IMR-90 (cell line): ENCODE measurements at regions not wholly inside any gene's neighbourhood (a gene's known extent, or its start where the extent isn't known, plus 50 kb on each side); places are given as distances from the start of the nearest gene placed in this dataset.

Experiments
- ATAC-seq: fragments of 200-7000 bp; cut with Tn5 transposase; 2 replicates; pipeline ENCODE4 v1.9.1; 2020; ENCODE audit warnings: low read depth, mild to moderate bottlenecking, moderate library complexity
- BruUV-seq: library from RNA; stranded (reverse); fragments of 400-500 nt; replicated peaks from 2 replicates; lab custom pipeline; 2021; lab: Mats Ljungman, UMichigan
- CTCF ChIA-PET: fragments of 300-600 bp; formaldehyde crosslinking; extraction: SDS; loops from one replicate; lab custom pipeline; 2021; ENCODE audit warnings: antibody characterized with exemption; lab: Yijun Ruan, JAX
- POLR2A ChIA-PET: fragments of 300-600 bp; sonication (Branson Sonifier 250); formaldehyde crosslinking; loops from one replicate; lab custom pipeline; 2022; ENCODE audit warnings: antibody characterized with exemption; ENCODE audit not compliant: unreplicated experiment; lab: Charles Lee
- DNase-seq: peaks from one replicate; pipeline ENCODE4 v3.0.0; 2013
- H2AFZ ChIP-seq: replicated peaks from 2 replicates; pipeline ENCODE3; 2013; ENCODE audit warnings: low read length, mild to moderate bottlenecking; ENCODE audit not compliant: poor library complexity
- H2AK5ac ChIP-seq: 2 replicates; pipeline ENCODE4 v1.6.1; 2013; ENCODE audit warnings: low read depth, low read length, inconsistent platforms
- H2AK9ac ChIP-seq: replicated peaks from 2 replicates; pipeline ENCODE3; 2013; ENCODE audit warnings: mild to moderate bottlenecking, low read depth, low read length, moderate library complexity; ENCODE audit not compliant: poor library complexity
- H2BK120ac ChIP-seq: 2 replicates; pipeline ENCODE4 v1.6.1; 2013; ENCODE audit warnings: low read depth, low read length, inconsistent platforms
- H2BK15ac ChIP-seq: 3 replicates; pipeline ENCODE4 v1.6.1; 2013; ENCODE audit warnings: low read depth, low read length, inconsistent platforms
- H2BK20ac ChIP-seq: 2 replicates; pipeline ENCODE4 v1.6.1; 2013; ENCODE audit warnings: low read depth, mild to moderate bottlenecking, inconsistent platforms, low read length, moderate library complexity
- H2BK5ac ChIP-seq: 2 replicates; pipeline ENCODE4 v1.6.1; 2013; ENCODE audit warnings: mild to moderate bottlenecking, low read depth, low read length, inconsistent platforms; ENCODE audit not compliant: poor library complexity, severe bottlenecking
- H3K14ac ChIP-seq: replicated peaks from 2 replicates; pipeline ENCODE4 v1.6.1; 2013; ENCODE audit warnings: low read depth, low read length, inconsistent platforms
- H3K18ac ChIP-seq: 2 replicates; pipeline ENCODE4 v1.6.1; 2013; ENCODE audit warnings: low read depth, low read length, control low read depth
- H3K23ac ChIP-seq: 2 replicates; pipeline ENCODE4 v1.6.1; 2013; ENCODE audit warnings: low read depth, low read length, inconsistent platforms
- H3K27ac ChIP-seq: 2 replicates; pipeline ENCODE4 v1.5.1; 2013; ENCODE audit warnings: mild to moderate bottlenecking, control low read depth, low read length; ENCODE audit not compliant: insufficient read depth
- H3K27me3 ChIP-seq: 2 replicates; pipeline ENCODE4 v1.6.1; 2013; ENCODE audit warnings: low read length; ENCODE audit not compliant: control insufficient read depth, insufficient read depth
- H3K36me3 ChIP-seq: 2 replicates; pipeline ENCODE4 v1.6.1; 2013; ENCODE audit warnings: low read length, mixed read lengths; ENCODE audit not compliant: control insufficient read depth, insufficient read depth
- H3K4ac ChIP-seq: 2 replicates; pipeline ENCODE4 v1.6.1; 2013; ENCODE audit warnings: low read depth, low read length, inconsistent platforms
- H3K4me1 ChIP-seq: 2 replicates; pipeline ENCODE4 v1.6.1; 2013; ENCODE audit warnings: low read length, mixed read lengths; ENCODE audit not compliant: control insufficient read depth, insufficient read depth
- H3K4me2 ChIP-seq: 2 replicates; pipeline ENCODE4 v1.6.1; 2013; ENCODE audit warnings: low read depth, mild to moderate bottlenecking, control low read depth, low read length, moderate library complexity
- H3K4me3 ChIP-seq: 2 replicates; pipeline ENCODE4 v1.5.1; 2013; ENCODE audit warnings: low read depth, mild to moderate bottlenecking, control low read depth, low read length, moderate library complexity; ENCODE audit not compliant: insufficient read depth
- H3K56ac ChIP-seq: 2 replicates; pipeline ENCODE4 v1.6.1; 2013; ENCODE audit warnings: low read length, inconsistent platforms; ENCODE audit not compliant: insufficient read depth; ENCODE audit errors: extremely low read depth
- H3K79me1 ChIP-seq, 2 experiments: 2 replicates each; pipeline ENCODE4 v1.6.1; 2013; ENCODE audit warnings: low read length in 2 of 2, inconsistent platforms in 1 of 2, low read depth in 1 of 2
- H3K9ac ChIP-seq: 2 replicates; pipeline ENCODE4 v1.6.1; 2013; ENCODE audit warnings: low read depth, low read length, control low read depth
- H3K9me1 ChIP-seq: 2 replicates; pipeline ENCODE4 v1.6.1; 2013; ENCODE audit warnings: low read length, inconsistent platforms; ENCODE audit not compliant: insufficient read depth
- H3K9me3 ChIP-seq: 2 replicates; pipeline ENCODE4 v1.6.1; 2013; ENCODE audit warnings: low read length; ENCODE audit not compliant: control insufficient read depth, insufficient read depth
- H4K20me1 ChIP-seq: 2 replicates; pipeline ENCODE4 v1.6.1; 2013; ENCODE audit warnings: low read length, inconsistent platforms; ENCODE audit not compliant: insufficient read depth
- H4K5ac ChIP-seq: 2 replicates; pipeline ENCODE4 v1.6.1; 2013; ENCODE audit warnings: mild to moderate bottlenecking, low read depth, low read length, control low read depth
- H4K8ac ChIP-seq, 2 experiments: 2 replicates each; pipeline ENCODE4 v1.6.1; 2013; ENCODE audit warnings: low read depth in 2 of 2, low read length in 2 of 2, control low read depth in 1 of 2, inconsistent platforms in 1 of 2
- H4K91ac ChIP-seq: 2 replicates; pipeline ENCODE4 v1.6.1; 2013; ENCODE audit warnings: low read depth, low read length, inconsistent platforms; ENCODE audit not compliant: insufficient read depth
- BHLHE40 ChIP-seq: fragments of 150-350 bp; IDR thresholded peaks from 2 replicates; pipeline ENCODE4 v1.6.1; 2016; ENCODE audit warnings: mild to moderate bottlenecking, low read depth, low read length
- CEBPB ChIP-seq: IDR thresholded peaks from 2 replicates; pipeline ENCODE4 v1.6.1; 2012; ENCODE audit warnings: low read depth, low read length, improper control_type of control experiment
- CHD1 ChIP-seq: IDR thresholded peaks from 2 replicates; pipeline ENCODE4 v1.6.1; 2012; ENCODE audit warnings: low read depth, low read length, improper control_type of control experiment
- FOS ChIP-seq: fragments of 150-350 bp; IDR thresholded peaks from 2 replicates; pipeline ENCODE4 v1.6.1; 2016; ENCODE audit warnings: low read depth, low read length
- MAFK ChIP-seq: IDR thresholded peaks from 2 replicates; pipeline ENCODE4 v1.6.1; 2012; ENCODE audit warnings: low read depth, low read length, improper control_type of control experiment
- MAZ ChIP-seq: IDR thresholded peaks from 2 replicates; pipeline ENCODE4 v1.6.1; 2012; ENCODE audit warnings: low read depth, mild to moderate bottlenecking, low read length, improper control_type of control experiment, moderate library complexity, borderline replicate concordance
- MXI1 ChIP-seq: IDR thresholded peaks from 2 replicates; pipeline ENCODE4 v1.6.1; 2012; ENCODE audit warnings: low read depth, mild to moderate bottlenecking, low read length, moderate library complexity, borderline replicate concordance
- NFE2L2 ChIP-seq: fragments of 150-350 bp; IDR thresholded peaks from 2 replicates; pipeline ENCODE4 v1.6.1; 2016; ENCODE audit warnings: low read depth, mild to moderate bottlenecking, low read length
- POLR2A ChIP-seq: IDR thresholded peaks from 2 replicates; pipeline ENCODE4 v1.6.1; 2012; ENCODE audit warnings: mild to moderate bottlenecking, low read depth, low read length
- RAD21 ChIP-seq: IDR thresholded peaks from 2 replicates; pipeline ENCODE4 v1.6.1; 2012; ENCODE audit warnings: low read length, improper control_type of control experiment
- RCOR1 ChIP-seq: IDR thresholded peaks from 2 replicates; pipeline ENCODE4 v1.6.1; 2012; ENCODE audit warnings: mild to moderate bottlenecking, low read length, improper control_type of control experiment; ENCODE audit not compliant: insufficient replicate concordance
- RFX5 ChIP-seq: IDR thresholded peaks from 2 replicates; pipeline ENCODE4 v1.8.0; 2012; ENCODE audit warnings: low read depth, mild to moderate bottlenecking, low read length, moderate library complexity
- SMC3 ChIP-seq: fragments of 150-350 bp; IDR thresholded peaks from 2 replicates; pipeline ENCODE4 v1.6.1; 2016; ENCODE audit warnings: low read depth, mild to moderate bottlenecking, antibody characterized with exemption, low read length, moderate library complexity
- dilution Hi-C: fragments of 300-500 bp; cut with HindIII; formaldehyde crosslinking; loops from one replicate; pipeline ENCODE4 v1.14.3; 2018; ENCODE audit warnings: low sequenced_read_pairs; ENCODE audit not compliant: unreplicated experiment
- in situ Hi-C: fragments of 300-500 bp; cut with MboI; formaldehyde crosslinking; loops from 3 replicates; pipeline ENCODE4 v1.14.3; 2019; ENCODE audit warnings: low sequenced_read_pairs, inconsistent platforms, mixed read lengths
- intact Hi-C: fragments of 100-400 bp; cut with micrococcal nuclease; formaldehyde crosslinking; loops from 2 replicates; pipeline ENCODE4 v1.10.0; 2022
- TF ChIP-seq, protein P1 (sequence below): conservative IDR thresholded peaks from 2 replicates; pipeline ENCODE4 v1.5.1; 2012; ENCODE audit warnings: mild to moderate bottlenecking, low read depth, low read length, improper control_type of control experiment
- TF ChIP-seq, protein P2 (sequence below): fragments of 150-350 bp; IDR thresholded peaks from 2 replicates; pipeline ENCODE4 v1.6.1; 2016; ENCODE audit warnings: low read depth, mild to moderate bottlenecking, low read length, moderate library complexity, borderline replicate concordance
- TF ChIP-seq, protein P3 (sequence below): fragments of 150-350 bp; IDR thresholded peaks from 2 replicates; pipeline ENCODE4 v1.6.1; 2017; ENCODE audit warnings: mild to moderate bottlenecking, antibody characterized with exemption, low read length, low read depth

DNA sequence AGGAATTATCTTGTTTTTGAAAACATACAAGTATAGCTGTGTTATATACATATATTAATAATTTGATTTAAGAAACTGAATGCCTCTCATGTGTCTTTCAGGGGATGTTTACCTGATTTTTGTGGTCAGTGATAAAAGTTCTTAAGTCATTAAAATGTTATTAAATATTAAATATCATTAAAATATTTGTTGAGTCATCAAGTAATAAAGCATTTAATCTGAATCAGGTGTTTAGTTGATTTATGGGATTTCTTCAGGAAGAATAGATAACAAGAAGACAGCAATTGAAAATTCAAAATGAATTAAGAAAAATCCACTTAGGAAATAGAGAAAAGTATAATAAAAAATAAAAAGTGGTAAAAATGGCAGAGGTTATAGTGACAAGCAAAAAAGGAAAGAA lies 361.9 kb upstream of the EYS start:
- Histone ChIP-seq H2BK120ac (no peak overlapping the region), H2AK5ac (no peak overlapping the region), H4K20me1 (no peaks in the 10 kb centered on the region), H3K9me3 (peaks cover 2% of the 10 kb centered on the region; the same call in 1 of the 2 replicates), H3K4me2 (no peak overlapping the region), H3K4me3 (no peak overlapping the region), H4K91ac (no peak overlapping the region), H2BK5ac (no peak overlapping the region), H3K9me1 (no peaks in the 10 kb centered on the region), H2AK9ac (no peak overlapping the region), H3K4ac (no peak overlapping the region), H3K14ac (no peak overlapping the region), H3K27ac (no peak overlapping the region), H4K5ac (no peak overlapping the region), H3K36me3 (no peaks in the 10 kb centered on the region), H3K56ac (no peak overlapping the region), H4K8ac (no peak overlapping the region), H3K9ac (no peak overlapping the region), H3K23ac (no peak overlapping the region), H3K27me3 (no peaks in the 10 kb centered on the region), H3K18ac (no peak overlapping the region), H2BK20ac (no peak overlapping the region), H2BK15ac (no peak overlapping the region), H2AFZ (no peak overlapping the region), H3K4me1 (no peaks in the 10 kb centered on the region), H3K79me1 (no peaks in the 10 kb centered on the region)
- intact Hi-C loops (no loop called here), dilution Hi-C loops (no loop called here), in situ Hi-C loops (no loop called here)
- no TSS peak for BruUV-seq
- ATAC-seq (no peak), DNase-seq (no peak)
- TF ChIP-seq MAFK, result no peak
- TF ChIP-seq FOS, result no peak
- TF ChIP-seq, protein P1, sequence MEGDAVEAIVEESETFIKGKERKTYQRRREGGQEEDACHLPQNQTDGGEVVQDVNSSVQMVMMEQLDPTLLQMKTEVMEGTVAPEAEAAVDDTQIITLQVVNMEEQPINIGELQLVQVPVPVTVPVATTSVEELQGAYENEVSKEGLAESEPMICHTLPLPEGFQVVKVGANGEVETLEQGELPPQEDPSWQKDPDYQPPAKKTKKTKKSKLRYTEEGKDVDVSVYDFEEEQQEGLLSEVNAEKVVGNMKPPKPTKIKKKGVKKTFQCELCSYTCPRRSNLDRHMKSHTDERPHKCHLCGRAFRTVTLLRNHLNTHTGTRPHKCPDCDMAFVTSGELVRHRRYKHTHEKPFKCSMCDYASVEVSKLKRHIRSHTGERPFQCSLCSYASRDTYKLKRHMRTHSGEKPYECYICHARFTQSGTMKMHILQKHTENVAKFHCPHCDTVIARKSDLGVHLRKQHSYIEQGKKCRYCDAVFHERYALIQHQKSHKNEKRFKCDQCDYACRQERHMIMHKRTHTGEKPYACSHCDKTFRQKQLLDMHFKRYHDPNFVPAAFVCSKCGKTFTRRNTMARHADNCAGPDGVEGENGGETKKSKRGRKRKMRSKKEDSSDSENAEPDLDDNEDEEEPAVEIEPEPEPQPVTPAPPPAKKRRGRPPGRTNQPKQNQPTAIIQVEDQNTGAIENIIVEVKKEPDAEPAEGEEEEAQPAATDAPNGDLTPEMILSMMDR, result no peak
- TF ChIP-seq NFE2L2, result no peak
- no peak for TF ChIP-seq RAD21
- TF ChIP-seq CEBPB, result no peak
- no peak for TF ChIP-seq CHD1
- TF ChIP-seq BHLHE40, result no peak
- no peak for TF ChIP-seq MXI1
- TF ChIP-seq RFX5, result no peak
- TF ChIP-seq SMC3, result no peak
- TF ChIP-seq, protein P2, sequence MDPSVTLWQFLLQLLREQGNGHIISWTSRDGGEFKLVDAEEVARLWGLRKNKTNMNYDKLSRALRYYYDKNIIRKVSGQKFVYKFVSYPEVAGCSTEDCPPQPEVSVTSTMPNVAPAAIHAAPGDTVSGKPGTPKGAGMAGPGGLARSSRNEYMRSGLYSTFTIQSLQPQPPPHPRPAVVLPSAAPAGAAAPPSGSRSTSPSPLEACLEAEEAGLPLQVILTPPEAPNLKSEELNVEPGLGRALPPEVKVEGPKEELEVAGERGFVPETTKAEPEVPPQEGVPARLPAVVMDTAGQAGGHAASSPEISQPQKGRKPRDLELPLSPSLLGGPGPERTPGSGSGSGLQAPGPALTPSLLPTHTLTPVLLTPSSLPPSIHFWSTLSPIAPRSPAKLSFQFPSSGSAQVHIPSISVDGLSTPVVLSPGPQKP, result no peak
- no peak for TF ChIP-seq MAZ
- TF ChIP-seq RCOR1, result no peak
- TF ChIP-seq POLR2A, result no peak
- TF ChIP-seq, protein P3, sequence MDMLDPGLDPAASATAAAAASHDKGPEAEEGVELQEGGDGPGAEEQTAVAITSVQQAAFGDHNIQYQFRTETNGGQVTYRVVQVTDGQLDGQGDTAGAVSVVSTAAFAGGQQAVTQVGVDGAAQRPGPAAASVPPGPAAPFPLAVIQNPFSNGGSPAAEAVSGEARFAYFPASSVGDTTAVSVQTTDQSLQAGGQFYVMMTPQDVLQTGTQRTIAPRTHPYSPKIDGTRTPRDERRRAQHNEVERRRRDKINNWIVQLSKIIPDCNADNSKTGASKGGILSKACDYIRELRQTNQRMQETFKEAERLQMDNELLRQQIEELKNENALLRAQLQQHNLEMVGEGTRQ, result no peak
- CTCF ChIA-PET, result no interaction called here
- POLR2A ChIA-PET, result no interaction called here
